H1 (cell line): ENCODE measurements at regions not wholly inside any gene's neighbourhood (a gene's known extent, or its start where the extent isn't known, plus 50 kb on each side); places are given as distances from the start of the nearest gene placed in this dataset.

Experiments used
- CTCF ChIA-PET: fragments of 300-600 bp; sonication (Branson Sonifier 250); formaldehyde crosslinking; loops from one replicate; lab custom pipeline; 2021; ENCODE audit not compliant: partially characterized antibody; lab: Charles Lee
- POLR2A ChIA-PET: fragments of 300-600 bp; sonication (Branson Sonifier 250); formaldehyde crosslinking; loops from one replicate; lab custom pipeline; 2021; ENCODE audit warnings: inconsistent platforms; ENCODE audit not compliant: partially characterized antibody; lab: Charles Lee
- DNase-seq, 2 experiments: peaks; one replicate each; pipeline versions ENCODE4 v3.0.0 to v3.0.0-alpha.2; 2010 to 2022; ENCODE audit warnings: low spot score in 2 of 2, low read depth in 1 of 2, mixed read lengths in 1 of 2
- FAIRE-seq: peaks from 2 replicates; lab custom pipeline; 2011; peaks lifted over from hg19 to GRCh38; lab: Jason Lieb, UNC
- H2AFZ ChIP-seq: 2 replicates; pipeline ENCODE4 v1.8.1; 2012; ENCODE audit warnings: low read length, inconsistent platforms
- H2AK5ac ChIP-seq: 2 replicates; pipeline ENCODE4 v1.6.1; 2013; ENCODE audit warnings: low read depth, low read length
- H2BK120ac ChIP-seq: replicated peaks from 2 replicates; pipeline ENCODE3; 2013; ENCODE audit warnings: low read depth, low read length, inconsistent platforms
- H2BK12ac ChIP-seq: 2 replicates; pipeline ENCODE4 v1.6.1; 2013; ENCODE audit warnings: low read depth, low read length
- H2BK15ac ChIP-seq: 2 replicates; pipeline ENCODE4 v1.6.1; 2013; ENCODE audit warnings: low read length
- H2BK20ac ChIP-seq: 2 replicates; pipeline ENCODE4 v1.6.1; 2013; ENCODE audit warnings: low read length
- H2BK5ac ChIP-seq: 2 replicates; pipeline ENCODE4 v1.6.1; 2013; ENCODE audit warnings: low read depth, low read length
- H3K14ac ChIP-seq: 2 replicates; pipeline ENCODE4 v1.6.1; 2013; ENCODE audit warnings: inconsistent platforms; ENCODE audit not compliant: insufficient read length
- H3K18ac ChIP-seq: 2 replicates; pipeline ENCODE4 v1.6.1; 2013; ENCODE audit warnings: low read length; ENCODE audit errors: extremely low read depth
- H3K23ac ChIP-seq: 2 replicates; pipeline ENCODE4 v1.6.1; 2013; ENCODE audit warnings: inconsistent platforms; ENCODE audit not compliant: insufficient read length
- H3K23me2 ChIP-seq: 2 replicates; pipeline ENCODE4 v1.6.1; 2013; ENCODE audit warnings: low read depth, low read length
- H3K27ac ChIP-seq: 2 replicates; pipeline ENCODE4 v1.6.1; 2011; ENCODE audit warnings: low read depth, low read length, inconsistent platforms
- H3K27me3 ChIP-seq, 4 experiments: replicated peaks in 1 of 4; 1 replicate in 1 of 4; 2 replicates in 3 of 4; pipeline versions ENCODE4 v1.6.1 to v1.8.1; 2011 to 2013; ENCODE audit warnings: low read length in 3 of 4, mild to moderate bottlenecking in 3 of 4, inconsistent platforms in 2 of 4, mixed read lengths in 2 of 4, moderate library complexity in 1 of 4; ENCODE audit not compliant: control insufficient read depth in 3 of 4, insufficient read depth in 3 of 4; ENCODE audit errors: extremely low read depth in 1 of 4
- H3K36me3 ChIP-seq, 4 experiments: 2 replicates each; pipeline versions ENCODE4 v1.6.1 to v1.8.1; 2011 to 2013; ENCODE audit warnings: mild to moderate bottlenecking in 4 of 4, low read length in 3 of 4, moderate library complexity in 2 of 4, control low read depth in 1 of 4, inconsistent platforms in 1 of 4; ENCODE audit not compliant: insufficient read depth in 4 of 4, control insufficient read depth in 2 of 4
- H3K4ac ChIP-seq: replicated peaks from 2 replicates; pipeline ENCODE3; 2013; ENCODE audit warnings: low read length, low read depth, mixed read lengths, inconsistent platforms; ENCODE audit not compliant: insufficient read length
- H3K4me1 ChIP-seq, 4 experiments: replicated peaks in 1 of 4; 1 replicate in 1 of 4; 2 replicates in 3 of 4; pipeline versions ENCODE4 v1.6.1 to v1.8.1; 2011 to 2013; ENCODE audit warnings: low read length in 3 of 4, inconsistent platforms in 2 of 4, mixed read lengths in 1 of 4; ENCODE audit not compliant: insufficient read depth in 4 of 4, control insufficient read depth in 3 of 4
- H3K4me2 ChIP-seq, 2 experiments: 2 replicates each; pipeline versions ENCODE4 v1.6.1 to v1.8.1; 2011 to 2013; ENCODE audit warnings: low read depth in 2 of 2, low read length in 2 of 2, control low read depth in 1 of 2, inconsistent platforms in 1 of 2, mild to moderate bottlenecking in 1 of 2; ENCODE audit not compliant: insufficient read depth in 1 of 2
- H3K4me3 ChIP-seq, 4 experiments: fragments of 200-600, 300-600 bp in 1 of 4; sonication (generic), shearing (Covaris generic), sonication (Bioruptor Twin) in 1 of 4; 2 replicates each; pipeline versions ENCODE4 v1.5.1 to v1.8.1; 2011 to 2016; ENCODE audit warnings: low read length in 4 of 4, low read depth in 3 of 4, control low read depth in 2 of 4, inconsistent platforms in 2 of 4, mild to moderate bottlenecking in 2 of 4, mixed read lengths in 1 of 4, moderate library complexity in 1 of 4; ENCODE audit not compliant: insufficient read depth in 2 of 4; ENCODE audit errors: extremely low read depth in 1 of 4
- H3K56ac ChIP-seq: replicated peaks from 2 replicates; pipeline ENCODE3; 2013; ENCODE audit warnings: low read depth, mild to moderate bottlenecking, mixed read lengths, low read length, inconsistent platforms; ENCODE audit not compliant: insufficient read length
- H3K79me1 ChIP-seq: 2 replicates; pipeline ENCODE4 v1.6.1; 2013; ENCODE audit warnings: low read depth, low read length, control low read depth
- H3K79me2 ChIP-seq, 2 experiments: 2 replicates each; pipeline versions ENCODE4 v1.6.1 to v1.8.1; 2012 to 2013; ENCODE audit warnings: low read length in 2 of 2, mild to moderate bottlenecking in 2 of 2, inconsistent platforms in 1 of 2; ENCODE audit not compliant: insufficient read depth in 2 of 2, control insufficient read depth in 1 of 2
- H3K9ac ChIP-seq, 4 experiments: replicated peaks in 1 of 4; 1 replicate in 1 of 4; 2 replicates in 3 of 4; pipeline versions ENCODE4 v1.6.1 to v1.8.1; 2011 to 2013; ENCODE audit warnings: low read depth in 3 of 4, low read length in 3 of 4, control low read depth in 2 of 4, mild to moderate bottlenecking in 2 of 4, moderate library complexity in 2 of 4, inconsistent platforms in 1 of 4; ENCODE audit errors: extremely low read depth in 1 of 4
- H3K9me3 ChIP-seq, 2 experiments: 2 replicates each; pipeline versions ENCODE4 v1.6.1 to v1.8.1; 2012 to 2013; ENCODE audit warnings: mild to moderate bottlenecking in 2 of 2, moderate library complexity in 2 of 2, control low read depth in 1 of 2, inconsistent platforms in 1 of 2, low read depth in 1 of 2, low read length in 1 of 2, mixed read lengths in 1 of 2; ENCODE audit not compliant: insufficient read depth in 2 of 2
- H4K20me1 ChIP-seq, 2 experiments: replicated peaks in 1 of 2; 2 replicates each; pipeline versions ENCODE3 to v1.8.1; 2011 to 2013; ENCODE audit warnings: inconsistent platforms in 2 of 2, low read length in 2 of 2, mild to moderate bottlenecking in 1 of 2; ENCODE audit not compliant: insufficient read depth in 2 of 2, control insufficient read depth in 1 of 2
- H4K5ac ChIP-seq: 2 replicates; pipeline ENCODE4 v1.6.1; 2013; ENCODE audit warnings: low read length, low read depth, mixed read lengths, inconsistent platforms; ENCODE audit not compliant: insufficient read length
- H4K8ac ChIP-seq: 2 replicates; pipeline ENCODE4 v1.8.0; 2013; ENCODE audit warnings: mild to moderate bottlenecking, moderate library complexity, low read length, inconsistent platforms; ENCODE audit not compliant: insufficient read depth; ENCODE audit errors: extremely low read depth
- H4K91ac ChIP-seq: replicated peaks from 2 replicates; pipeline ENCODE3; 2013; ENCODE audit warnings: low read length, mixed read lengths, inconsistent platforms; ENCODE audit not compliant: insufficient read length
- CEBPB ChIP-seq: IDR thresholded peaks from 2 replicates; pipeline ENCODE4 v1.6.1; 2012; ENCODE audit warnings: low read depth, low read length
- CHD2 ChIP-seq: IDR thresholded peaks from 2 replicates; pipeline ENCODE4 v1.6.1; 2012; ENCODE audit warnings: low read length, improper control_type of control experiment
- POU5F1 ChIP-seq: IDR thresholded peaks from 2 replicates; pipeline ENCODE4 v1.6.1; 2011; ENCODE audit warnings: low read depth, mild to moderate bottlenecking, low read length, moderate library complexity
- RBBP5 ChIP-seq: IDR thresholded peaks from 2 replicates; pipeline ENCODE4 v1.7.1; 2012; ENCODE audit warnings: low read depth, mild to moderate bottlenecking, inconsistent platforms, low read length, moderate library complexity, borderline replicate concordance
- SP2 ChIP-seq: IDR thresholded peaks from 2 replicates; pipeline ENCODE4 v1.6.1; 2012; ENCODE audit warnings: mild to moderate bottlenecking, low read length, inconsistent platforms
- SP4 ChIP-seq: IDR thresholded peaks from 2 replicates; pipeline ENCODE4 v1.6.1; 2012; ENCODE audit warnings: low read length, inconsistent platforms
- WGBS, 2 experiments: shearing (Covaris generic) in 1 of 2; methylation state at CpG; one replicate each; pipeline versions ENCODE4 v1.1.6 to v1.1.7; 2013 to 2015; ENCODE audit warnings: low lambda C conversion rate in 2 of 2, mixed read lengths in 2 of 2, inconsistent platforms in 1 of 2, low coverage in 1 of 2, missing lambda C conversion rate in 1 of 2; ENCODE audit not compliant: insufficient replicate concordance in 2 of 2, insufficient coverage in 1 of 2, insufficient read length in 1 of 2; ENCODE audit errors: extremely low coverage in 1 of 2, missing lambda C conversion rate in 1 of 2; 5-methylcytosine and 5-hydroxymethylcytosine counted together

GRCh38 chr1:93808871-93809270, 70.1 kb downstream of the DNTTIP2 start:
- no peak overlapping the region for H3K27ac ChIP-seq
- FAIRE-seq (no peak), DNase-seq (no peak)
- no peak overlapping the region for H3K4me2 ChIP-seq
- no peak overlapping the region for H2BK120ac ChIP-seq
- H4K20me1 ChIP-seq, result no peaks in the 10 kb centered on the region
- 77% methylated on average over 2 of the region's 2 CpGs; no CpG with 5 or more reads in 1 of the 2 experiments for WGBS, 2 experiments
- no peak overlapping the region for H2BK5ac ChIP-seq
- H3K4ac ChIP-seq, result no peak overlapping the region
- CTCF ChIA-PET, result interaction anchor here (0.5 to 21.7 kb wide), 3 partner anchors 31 to 173 kb away, joined by 3 to 620 read pairs (median 266); no protein-coding TSS in a partner anchor
- no peak overlapping the region for H2AFZ ChIP-seq
- H4K5ac ChIP-seq, result no peak overlapping the region
- no peak overlapping the region for H3K56ac ChIP-seq
- no peaks in the 10 kb centered on the region for H3K79me1 ChIP-seq
- H3K14ac ChIP-seq, result no peak overlapping the region
- no peak for TF ChIP-seq CEBPB
- no peak for TF ChIP-seq POU5F1
- no peak for TF ChIP-seq RBBP5
- TF ChIP-seq SP4, result no peak
- no peak for TF ChIP-seq CHD2
- TF ChIP-seq SP2, result no peak
- no peak overlapping the region for H3K9ac ChIP-seq
- H4K91ac ChIP-seq, result no peak overlapping the region
- H3K23ac ChIP-seq, result no peak overlapping the region
- no peak overlapping the region for H4K8ac ChIP-seq
- H3K9me3 ChIP-seq, result no peaks in the 10 kb centered on the region; a peak in 1 of 4 replicates
- H3K18ac ChIP-seq, result no peak overlapping the region
- no peak overlapping the region for H2BK12ac ChIP-seq
- no peak overlapping the region for H2BK15ac ChIP-seq
- H2BK20ac ChIP-seq, result no peak overlapping the region
- H3K4me3 ChIP-seq, result no peak overlapping the region
- no peaks in the 10 kb centered on the region for H3K23me2 ChIP-seq
- H3K27me3 ChIP-seq, result no peaks in the 10 kb centered on the region
- H2AK5ac ChIP-seq, result no peak overlapping the region
- POLR2A ChIA-PET, result no interaction called here
- H3K4me1 ChIP-seq, result no peaks in the 10 kb centered on the region; a peak in 1 of 7 replicates
- no peaks in the 10 kb centered on the region; a peak in 1 of 8 replicates for H3K36me3 ChIP-seq
- H3K79me2 ChIP-seq, result no peaks in the 10 kb centered on the region
